PFSK-1 (cell line): ENCODE measurements at regions not wholly inside any gene's neighbourhood (a gene's known extent, or its start where the extent isn't known, plus 50 kb on each side); places are given as distances from the start of the nearest gene placed in this dataset.

Source experiments
- POLR2AphosphoS5 ChIP-seq: IDR thresholded peaks from 2 replicates; pipeline ENCODE4 v1.6.1; 2012; ENCODE audit warnings: low read depth, mild to moderate bottlenecking, control low read depth, low read length, moderate library complexity
- SIN3A ChIP-seq: IDR thresholded peaks from 2 replicates; pipeline ENCODE4 v1.6.1; 2012; ENCODE audit warnings: mild to moderate bottlenecking, low read length, moderate library complexity, borderline replicate concordance; ENCODE audit not compliant: insufficient read depth

- TF ChIP-seq POLR2AphosphoS5, result no peak
- TF ChIP-seq SIN3A, result no peak
Measured at GRCh38 chr17:33789658-33790057, 465.4 kb upstream of the CCL2 start.
